ENCODE measurements at regions not wholly inside any gene's neighbourhood (a gene's known extent, or its start where the extent isn't known, plus 50 kb on each side); places are given as distances from the start of the nearest gene placed in this dataset.

DNA sequence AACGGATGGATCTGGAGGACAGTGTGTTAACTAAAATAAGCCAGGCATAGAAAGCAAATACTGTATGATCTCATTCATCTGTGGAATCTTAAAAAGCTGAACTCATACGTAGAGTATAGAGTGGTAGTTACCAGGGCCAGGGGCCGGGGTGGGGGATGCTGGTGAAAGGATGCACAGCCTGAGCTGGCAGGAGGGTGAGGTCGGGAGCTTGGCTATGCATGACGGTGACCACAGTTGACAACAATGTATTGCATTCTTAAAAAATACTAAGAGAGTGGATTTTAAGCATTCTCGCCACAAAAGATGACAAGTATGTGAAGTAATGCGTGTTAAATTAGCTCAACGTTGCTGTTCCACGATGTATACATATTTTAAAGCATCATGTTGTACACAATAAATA, 351.3 kb downstream of the TMEM121 start:
- TF ChIP-seq, protein P1, sequence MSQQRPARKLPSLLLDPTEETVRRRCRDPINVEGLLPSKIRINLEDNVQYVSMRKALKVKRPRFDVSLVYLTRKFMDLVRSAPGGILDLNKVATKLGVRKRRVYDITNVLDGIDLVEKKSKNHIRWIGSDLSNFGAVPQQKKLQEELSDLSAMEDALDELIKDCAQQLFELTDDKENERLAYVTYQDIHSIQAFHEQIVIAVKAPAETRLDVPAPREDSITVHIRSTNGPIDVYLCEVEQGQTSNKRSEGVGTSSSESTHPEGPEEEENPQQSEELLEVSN (IDR thresholded peaks at IDR 0.05; ENCODE audit: borderline replicate concordance, low read depth) = no peak
- TF ChIP-seq, protein P2, sequence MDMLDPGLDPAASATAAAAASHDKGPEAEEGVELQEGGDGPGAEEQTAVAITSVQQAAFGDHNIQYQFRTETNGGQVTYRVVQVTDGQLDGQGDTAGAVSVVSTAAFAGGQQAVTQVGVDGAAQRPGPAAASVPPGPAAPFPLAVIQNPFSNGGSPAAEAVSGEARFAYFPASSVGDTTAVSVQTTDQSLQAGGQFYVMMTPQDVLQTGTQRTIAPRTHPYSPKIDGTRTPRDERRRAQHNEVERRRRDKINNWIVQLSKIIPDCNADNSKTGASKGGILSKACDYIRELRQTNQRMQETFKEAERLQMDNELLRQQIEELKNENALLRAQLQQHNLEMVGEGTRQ (IDR thresholded peaks at IDR 0.05) = no peak
- TF ChIP-seq NPAS2 (CRISPR knock-in tag; IDR thresholded peaks at IDR 0.05; ENCODE audit: borderline replicate concordance) (no peak), KDM5A (IDR thresholded peaks at IDR 0.05) (no peak), POLR2A (IDR thresholded peaks at IDR 0.05; ENCODE audit: low read length) (no peak), BHLHE40 (IDR thresholded peaks at IDR 0.05; ENCODE audit: low read depth, low read length) (no peak), RCOR1 (IDR thresholded peaks at IDR 0.05; ENCODE audit: low read depth, low read length) (no peak), ZFP36 (IDR thresholded peaks at IDR 0.05; ENCODE audit: borderline replicate concordance, partially characterized antibody) (no peak), RFX5 (IDR thresholded peaks at IDR 0.05) (no peak), POLR2AphosphoS2 (conservative IDR thresholded peaks at IDR 0.05; ENCODE audit: low read length) (no peak), SMC3 (IDR thresholded peaks at IDR 0.05) (no peak)
- TF ChIP-seq, protein P3, sequence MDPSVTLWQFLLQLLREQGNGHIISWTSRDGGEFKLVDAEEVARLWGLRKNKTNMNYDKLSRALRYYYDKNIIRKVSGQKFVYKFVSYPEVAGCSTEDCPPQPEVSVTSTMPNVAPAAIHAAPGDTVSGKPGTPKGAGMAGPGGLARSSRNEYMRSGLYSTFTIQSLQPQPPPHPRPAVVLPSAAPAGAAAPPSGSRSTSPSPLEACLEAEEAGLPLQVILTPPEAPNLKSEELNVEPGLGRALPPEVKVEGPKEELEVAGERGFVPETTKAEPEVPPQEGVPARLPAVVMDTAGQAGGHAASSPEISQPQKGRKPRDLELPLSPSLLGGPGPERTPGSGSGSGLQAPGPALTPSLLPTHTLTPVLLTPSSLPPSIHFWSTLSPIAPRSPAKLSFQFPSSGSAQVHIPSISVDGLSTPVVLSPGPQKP (IDR thresholded peaks at IDR 0.05; ENCODE audit: low read depth, low read length) = no peak
- TF ChIP-seq, protein P4, sequence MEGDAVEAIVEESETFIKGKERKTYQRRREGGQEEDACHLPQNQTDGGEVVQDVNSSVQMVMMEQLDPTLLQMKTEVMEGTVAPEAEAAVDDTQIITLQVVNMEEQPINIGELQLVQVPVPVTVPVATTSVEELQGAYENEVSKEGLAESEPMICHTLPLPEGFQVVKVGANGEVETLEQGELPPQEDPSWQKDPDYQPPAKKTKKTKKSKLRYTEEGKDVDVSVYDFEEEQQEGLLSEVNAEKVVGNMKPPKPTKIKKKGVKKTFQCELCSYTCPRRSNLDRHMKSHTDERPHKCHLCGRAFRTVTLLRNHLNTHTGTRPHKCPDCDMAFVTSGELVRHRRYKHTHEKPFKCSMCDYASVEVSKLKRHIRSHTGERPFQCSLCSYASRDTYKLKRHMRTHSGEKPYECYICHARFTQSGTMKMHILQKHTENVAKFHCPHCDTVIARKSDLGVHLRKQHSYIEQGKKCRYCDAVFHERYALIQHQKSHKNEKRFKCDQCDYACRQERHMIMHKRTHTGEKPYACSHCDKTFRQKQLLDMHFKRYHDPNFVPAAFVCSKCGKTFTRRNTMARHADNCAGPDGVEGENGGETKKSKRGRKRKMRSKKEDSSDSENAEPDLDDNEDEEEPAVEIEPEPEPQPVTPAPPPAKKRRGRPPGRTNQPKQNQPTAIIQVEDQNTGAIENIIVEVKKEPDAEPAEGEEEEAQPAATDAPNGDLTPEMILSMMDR (IDR thresholded peaks at IDR 0.05) = no peak
